ENCODE measurements at regions not wholly inside any gene's neighbourhood (a gene's known extent, or its start where the extent isn't known, plus 50 kb on each side); places are given as distances from the start of the nearest gene placed in this dataset.

GRCh38 chr7:57328963-57329362, 121.0 kb upstream of the ZNF716 start:
- TF ChIP-seq CTCF (conservative IDR thresholded peaks at IDR 0.05; ENCODE audit: low read length), result no peak
- no peak for TF ChIP-seq EZH2phosphoT487 (IDR thresholded peaks at IDR 0.05; ENCODE audit: borderline replicate concordance)

Measured in Loucy (cell line).